ENCODE measurements at regions not wholly inside any gene's neighbourhood (a gene's known extent, or its start where the extent isn't known, plus 50 kb on each side); places are given as distances from the start of the nearest gene placed in this dataset.

DNA sequence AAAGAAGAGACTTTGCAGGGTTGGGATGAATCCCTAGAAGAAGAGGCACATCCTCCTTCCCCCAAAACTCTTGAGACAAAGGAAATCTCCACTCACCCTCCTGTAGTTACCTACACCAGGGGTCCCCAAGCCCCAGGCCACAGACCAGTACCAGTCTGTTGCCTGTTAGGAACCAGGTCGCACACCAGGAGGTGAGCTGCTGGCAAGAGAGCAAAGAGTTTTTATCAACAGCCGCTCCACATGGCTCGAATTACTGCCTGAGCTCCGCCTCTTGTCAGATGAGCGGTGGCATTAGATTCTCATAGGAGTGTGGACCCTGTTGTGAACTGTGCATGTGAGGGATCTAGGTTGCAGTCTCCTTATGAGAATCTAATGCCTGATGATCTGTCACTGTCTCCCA lies 98.9 kb downstream of the CCT6B start (continued):
- TF ChIP-seq, protein P1, sequence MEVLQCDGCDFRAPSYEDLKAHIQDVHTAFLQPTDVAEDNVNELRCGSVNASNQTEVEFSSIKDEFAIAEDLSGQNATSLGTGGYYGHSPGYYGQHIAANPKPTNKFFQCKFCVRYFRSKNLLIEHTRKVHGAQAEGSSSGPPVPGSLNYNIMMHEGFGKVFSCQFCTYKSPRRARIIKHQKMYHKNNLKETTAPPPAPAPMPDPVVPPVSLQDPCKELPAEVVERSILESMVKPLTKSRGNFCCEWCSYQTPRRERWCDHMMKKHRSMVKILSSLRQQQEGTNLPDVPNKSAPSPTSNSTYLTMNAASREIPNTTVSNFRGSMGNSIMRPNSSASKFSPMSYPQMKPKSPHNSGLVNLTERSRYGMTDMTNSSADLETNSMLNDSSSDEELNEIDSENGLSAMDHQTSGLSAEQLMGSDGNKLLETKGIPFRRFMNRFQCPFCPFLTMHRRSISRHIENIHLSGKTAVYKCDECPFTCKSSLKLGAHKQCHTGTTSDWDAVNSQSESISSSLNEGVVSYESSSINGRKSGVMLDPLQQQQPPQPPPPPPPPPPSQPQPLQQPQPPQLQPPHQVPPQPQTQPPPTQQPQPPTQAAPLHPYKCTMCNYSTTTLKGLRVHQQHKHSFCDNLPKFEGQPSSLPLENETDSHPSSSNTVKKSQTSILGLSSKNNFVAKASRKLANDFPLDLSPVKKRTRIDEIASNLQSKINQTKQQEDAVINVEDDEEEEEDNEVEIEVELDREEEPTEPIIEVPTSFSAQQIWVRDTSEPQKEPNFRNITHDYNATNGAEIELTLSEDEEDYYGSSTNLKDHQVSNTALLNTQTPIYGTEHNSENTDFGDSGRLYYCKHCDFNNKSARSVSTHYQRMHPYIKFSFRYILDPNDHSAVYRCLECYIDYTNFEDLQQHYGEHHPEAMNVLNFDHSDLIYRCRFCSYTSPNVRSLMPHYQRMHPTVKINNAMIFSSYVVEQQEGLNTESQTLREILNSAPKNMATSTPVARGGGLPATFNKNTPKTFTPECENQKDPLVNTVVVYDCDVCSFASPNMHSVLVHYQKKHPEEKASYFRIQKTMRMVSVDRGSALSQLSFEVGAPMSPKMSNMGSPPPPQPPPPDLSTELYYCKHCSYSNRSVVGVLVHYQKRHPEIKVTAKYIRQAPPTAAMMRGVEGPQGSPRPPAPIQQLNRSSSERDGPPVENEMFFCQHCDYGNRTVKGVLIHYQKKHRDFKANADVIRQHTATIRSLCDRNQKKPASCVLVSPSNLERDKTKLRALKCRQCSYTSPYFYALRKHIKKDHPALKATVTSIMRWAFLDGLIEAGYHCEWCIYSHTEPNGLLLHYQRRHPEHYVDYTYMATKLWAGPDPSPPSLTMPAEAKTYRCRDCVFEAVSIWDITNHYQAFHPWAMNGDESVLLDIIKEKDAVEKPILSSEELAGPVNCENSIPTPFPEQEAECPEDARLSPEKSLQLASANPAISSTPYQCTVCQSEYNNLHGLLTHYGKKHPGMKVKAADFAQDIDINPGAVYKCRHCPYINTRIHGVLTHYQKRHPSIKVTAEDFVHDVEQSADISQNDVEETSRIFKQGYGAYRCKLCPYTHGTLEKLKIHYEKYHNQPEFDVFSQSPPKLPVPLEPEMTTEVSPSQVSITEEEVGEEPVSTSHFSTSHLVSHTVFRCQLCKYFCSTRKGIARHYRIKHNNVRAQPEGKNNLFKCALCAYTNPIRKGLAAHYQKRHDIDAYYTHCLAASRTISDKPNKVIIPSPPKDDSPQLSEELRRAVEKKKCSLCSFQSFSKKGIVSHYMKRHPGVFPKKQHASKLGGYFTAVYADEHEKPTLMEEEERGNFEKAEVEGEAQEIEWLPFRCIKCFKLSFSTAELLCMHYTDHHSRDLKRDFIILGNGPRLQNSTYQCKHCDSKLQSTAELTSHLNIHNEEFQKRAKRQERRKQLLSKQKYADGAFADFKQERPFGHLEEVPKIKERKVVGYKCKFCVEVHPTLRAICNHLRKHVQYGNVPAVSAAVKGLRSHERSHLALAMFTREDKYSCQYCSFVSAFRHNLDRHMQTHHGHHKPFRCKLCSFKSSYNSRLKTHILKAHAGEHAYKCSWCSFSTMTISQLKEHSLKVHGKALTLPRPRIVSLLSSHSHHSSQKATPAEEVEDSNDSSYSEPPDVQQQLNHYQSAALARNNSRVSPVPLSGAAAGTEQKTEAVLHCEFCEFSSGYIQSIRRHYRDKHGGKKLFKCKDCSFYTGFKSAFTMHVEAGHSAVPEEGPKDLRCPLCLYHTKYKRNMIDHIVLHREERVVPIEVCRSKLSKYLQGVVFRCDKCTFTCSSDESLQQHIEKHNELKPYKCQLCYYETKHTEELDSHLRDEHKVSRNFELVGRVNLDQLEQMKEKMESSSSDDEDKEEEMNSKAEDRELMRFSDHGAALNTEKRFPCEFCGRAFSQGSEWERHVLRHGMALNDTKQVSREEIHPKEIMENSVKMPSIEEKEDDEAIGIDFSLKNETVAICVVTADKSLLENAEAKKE (CRISPR knock-in tag; IDR thresholded peaks at IDR 0.05) = no peak
- TF ChIP-seq, protein P2, sequence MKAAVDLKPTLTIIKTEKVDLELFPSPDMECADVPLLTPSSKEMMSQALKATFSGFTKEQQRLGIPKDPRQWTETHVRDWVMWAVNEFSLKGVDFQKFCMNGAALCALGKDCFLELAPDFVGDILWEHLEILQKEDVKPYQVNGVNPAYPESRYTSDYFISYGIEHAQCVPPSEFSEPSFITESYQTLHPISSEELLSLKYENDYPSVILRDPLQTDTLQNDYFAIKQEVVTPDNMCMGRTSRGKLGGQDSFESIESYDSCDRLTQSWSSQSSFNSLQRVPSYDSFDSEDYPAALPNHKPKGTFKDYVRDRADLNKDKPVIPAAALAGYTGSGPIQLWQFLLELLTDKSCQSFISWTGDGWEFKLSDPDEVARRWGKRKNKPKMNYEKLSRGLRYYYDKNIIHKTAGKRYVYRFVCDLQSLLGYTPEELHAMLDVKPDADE (IDR thresholded peaks at IDR 0.05) = no peak
- TF ChIP-seq, protein P3, sequence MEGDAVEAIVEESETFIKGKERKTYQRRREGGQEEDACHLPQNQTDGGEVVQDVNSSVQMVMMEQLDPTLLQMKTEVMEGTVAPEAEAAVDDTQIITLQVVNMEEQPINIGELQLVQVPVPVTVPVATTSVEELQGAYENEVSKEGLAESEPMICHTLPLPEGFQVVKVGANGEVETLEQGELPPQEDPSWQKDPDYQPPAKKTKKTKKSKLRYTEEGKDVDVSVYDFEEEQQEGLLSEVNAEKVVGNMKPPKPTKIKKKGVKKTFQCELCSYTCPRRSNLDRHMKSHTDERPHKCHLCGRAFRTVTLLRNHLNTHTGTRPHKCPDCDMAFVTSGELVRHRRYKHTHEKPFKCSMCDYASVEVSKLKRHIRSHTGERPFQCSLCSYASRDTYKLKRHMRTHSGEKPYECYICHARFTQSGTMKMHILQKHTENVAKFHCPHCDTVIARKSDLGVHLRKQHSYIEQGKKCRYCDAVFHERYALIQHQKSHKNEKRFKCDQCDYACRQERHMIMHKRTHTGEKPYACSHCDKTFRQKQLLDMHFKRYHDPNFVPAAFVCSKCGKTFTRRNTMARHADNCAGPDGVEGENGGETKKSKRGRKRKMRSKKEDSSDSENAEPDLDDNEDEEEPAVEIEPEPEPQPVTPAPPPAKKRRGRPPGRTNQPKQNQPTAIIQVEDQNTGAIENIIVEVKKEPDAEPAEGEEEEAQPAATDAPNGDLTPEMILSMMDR (conservative IDR thresholded peaks at IDR 0.05; ENCODE audit: low read depth in 2 of 2) = no peak
- TF ChIP-seq STAT1 (IDR thresholded peaks at IDR 0.05; ENCODE audit: unreplicated experiment) (no peak), EZH2phosphoT487 (IDR thresholded peaks at IDR 0.05; ENCODE audit: unreplicated experiment) (no peak)

DNA sequence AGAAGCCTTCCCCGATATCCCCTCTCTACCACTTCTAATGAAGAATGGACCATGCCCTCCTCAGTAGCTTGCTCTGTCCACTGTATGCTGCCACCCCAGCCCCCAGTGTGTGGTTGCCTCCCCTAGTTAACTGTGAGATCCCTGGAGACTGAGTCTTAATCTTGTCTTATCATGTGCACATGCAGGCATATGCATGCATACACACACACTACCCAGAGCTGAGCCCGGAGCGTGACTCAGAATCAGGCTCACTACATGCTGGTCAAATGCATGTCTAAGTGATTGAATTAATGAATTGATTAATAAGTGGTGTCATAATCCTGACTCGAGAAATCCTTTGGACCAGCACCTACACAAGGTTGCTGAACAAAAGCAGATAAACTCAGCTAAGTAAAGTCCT lies 99.4 kb downstream of the CCT6B start:
- 0 out of 2 replicates have a peak, but pooled peaks cover 4% of the 10 kb centered on the region for H3K9me2 ChIP-seq (ENCODE audit: insufficient read depth)
- no peaks in the 10 kb centered on the region for H3K4me1 ChIP-seq (ENCODE audit: insufficient read depth)
- H2AFZ ChIP-seq = no peak overlapping the region
- no peak overlapping the region for H3K27ac ChIP-seq (ENCODE audit: low read depth)
- Mint-ChIP-seq H3K27me3 (ENCODE audit: insufficient read depth, low read depth, poor library complexity) (peaks cover 9% of the 10 kb centered on the region), H3K4me3 (no peak overlapping the region), H3K36me3 (ENCODE audit: low read depth) (no peaks in the 10 kb centered on the region), H3K27ac (no peak overlapping the region), H3K4me1 (no peaks in the 10 kb centered on the region), H3K9me3 (peaks cover 11% of the 10 kb centered on the region; the same call in 2 of the 3 replicates)
- no peak overlapping the region for H3K4me2 ChIP-seq
- ATAC-seq = no peak
- DNase-seq (ENCODE audit: low spot score) = no peak
- H3K79me2 ChIP-seq (replicated peaks; ENCODE audit: insufficient read depth) = no peaks in the 10 kb centered on the region
- no peaks in the 10 kb centered on the region for H4K20me1 ChIP-seq (replicated peaks; ENCODE audit: insufficient read depth)
- H3F3A ChIP-seq (replicated peaks; ENCODE audit: low read depth) = no peaks in the 10 kb centered on the region
- H3K36me3 ChIP-seq (ENCODE audit: insufficient read depth) = no peaks in the 10 kb centered on the region
- H3K4me3 ChIP-seq = no peak overlapping the region
- no peaks in the 10 kb centered on the region for H3K27me3 ChIP-seq (ENCODE audit: insufficient read depth)
- TF ChIP-seq ZNF331 (CRISPR knock-in tag; IDR thresholded peaks at IDR 0.05; ENCODE audit: low read depth) (no peak), STAT1 (IDR thresholded peaks at IDR 0.05; ENCODE audit: unreplicated experiment) (no peak)
- TF ChIP-seq, protein P1 (CRISPR knock-in tag; IDR thresholded peaks at IDR 0.05) = no peak
